ENCODE measurements at regions not wholly inside any gene's neighbourhood (a gene's known extent, or its start where the extent isn't known, plus 50 kb on each side); places are given as distances from the start of the nearest gene placed in this dataset.

DNA sequence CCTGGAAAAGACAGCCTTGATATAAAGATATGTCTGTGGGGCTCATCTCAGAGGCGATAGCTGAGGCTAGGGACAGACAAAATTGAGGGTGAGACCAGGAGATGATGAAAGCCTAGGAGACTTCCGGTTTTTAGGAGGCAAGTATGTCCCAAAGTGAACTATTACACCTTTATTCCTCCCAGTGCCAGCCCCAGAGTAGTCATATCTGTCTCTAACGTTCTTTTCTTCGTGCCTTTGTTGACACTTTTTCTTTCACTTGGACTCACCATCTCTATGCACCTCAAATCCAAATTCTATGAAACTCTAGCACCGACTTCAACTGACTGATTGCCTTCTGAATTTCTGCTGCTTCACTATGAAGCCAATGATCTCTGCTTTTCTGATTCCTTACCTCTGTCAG, 93.8 kb upstream of the RASGRP1 start:
- TF ChIP-seq EZH2 (optimal IDR thresholded peaks at IDR 0.05; ENCODE audit: low read depth, low read length), result no peak
- TF ChIP-seq, protein P1, sequence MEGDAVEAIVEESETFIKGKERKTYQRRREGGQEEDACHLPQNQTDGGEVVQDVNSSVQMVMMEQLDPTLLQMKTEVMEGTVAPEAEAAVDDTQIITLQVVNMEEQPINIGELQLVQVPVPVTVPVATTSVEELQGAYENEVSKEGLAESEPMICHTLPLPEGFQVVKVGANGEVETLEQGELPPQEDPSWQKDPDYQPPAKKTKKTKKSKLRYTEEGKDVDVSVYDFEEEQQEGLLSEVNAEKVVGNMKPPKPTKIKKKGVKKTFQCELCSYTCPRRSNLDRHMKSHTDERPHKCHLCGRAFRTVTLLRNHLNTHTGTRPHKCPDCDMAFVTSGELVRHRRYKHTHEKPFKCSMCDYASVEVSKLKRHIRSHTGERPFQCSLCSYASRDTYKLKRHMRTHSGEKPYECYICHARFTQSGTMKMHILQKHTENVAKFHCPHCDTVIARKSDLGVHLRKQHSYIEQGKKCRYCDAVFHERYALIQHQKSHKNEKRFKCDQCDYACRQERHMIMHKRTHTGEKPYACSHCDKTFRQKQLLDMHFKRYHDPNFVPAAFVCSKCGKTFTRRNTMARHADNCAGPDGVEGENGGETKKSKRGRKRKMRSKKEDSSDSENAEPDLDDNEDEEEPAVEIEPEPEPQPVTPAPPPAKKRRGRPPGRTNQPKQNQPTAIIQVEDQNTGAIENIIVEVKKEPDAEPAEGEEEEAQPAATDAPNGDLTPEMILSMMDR (IDR thresholded peaks at IDR 0.05; ENCODE audit: low read length), result no peak
- no peak for TF ChIP-seq EZH2phosphoT487 (IDR thresholded peaks at IDR 0.05; ENCODE audit: low read length)

All from MM.1S (cell line).